NCI-H526 (cell line): ENCODE measurements at regions not wholly inside any gene's neighbourhood (a gene's known extent, or its start where the extent isn't known, plus 50 kb on each side); places are given as distances from the start of the nearest gene placed in this dataset.
"Not testable (repeated sequence)": the region's sequence is repeated elsewhere in the genome, so short reads cannot be mapped to it uniquely, and the experiment has no call there.

Source experiments
- DNase-seq, 2 experiments: peaks; one replicate each; lab custom pipeline; 2025; lab: John Stamatoyannopoulos, UW

DNA sequence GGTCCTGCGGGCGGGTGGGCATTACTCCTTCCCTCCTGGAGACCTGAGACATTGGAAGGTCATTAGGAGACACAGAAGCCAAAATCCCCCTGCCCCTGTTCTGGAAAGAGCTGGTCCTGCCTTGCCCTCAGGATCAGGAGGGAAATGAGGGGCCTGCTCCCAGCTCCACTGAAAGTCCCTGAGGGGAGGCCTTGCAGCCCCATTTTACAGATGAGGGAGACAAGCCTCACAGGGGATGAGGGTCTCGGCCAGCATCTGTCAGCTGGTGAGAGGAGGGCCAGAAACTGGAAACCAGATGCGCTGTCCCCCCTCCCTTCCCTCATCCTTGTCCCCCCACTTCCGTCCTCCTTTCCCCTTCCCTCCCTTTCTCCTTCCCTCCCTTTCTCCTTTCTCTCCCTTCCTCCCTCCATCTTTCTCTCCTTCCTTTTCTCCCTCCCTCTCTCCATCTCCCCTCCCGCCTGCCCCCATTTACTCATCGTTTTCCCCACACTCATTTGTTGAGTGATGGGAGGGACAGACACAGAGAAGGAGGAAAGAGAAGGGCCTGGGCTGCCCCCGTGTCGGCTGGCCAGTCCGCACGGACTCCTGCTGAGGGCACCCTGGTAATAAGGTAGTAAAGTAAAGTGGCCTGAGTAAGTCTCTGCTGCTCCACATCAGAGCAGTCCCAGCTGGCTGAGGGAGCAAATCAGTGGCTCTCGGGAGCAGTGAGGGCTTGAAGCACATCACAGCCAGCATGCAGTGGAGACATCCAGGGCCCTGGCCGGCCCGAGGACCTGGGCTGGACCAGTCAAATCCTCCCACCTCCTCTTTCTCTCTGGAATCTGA, 112.4 kb upstream of the ALDH1A3 start:
- DNase-seq: no peak

DNA sequence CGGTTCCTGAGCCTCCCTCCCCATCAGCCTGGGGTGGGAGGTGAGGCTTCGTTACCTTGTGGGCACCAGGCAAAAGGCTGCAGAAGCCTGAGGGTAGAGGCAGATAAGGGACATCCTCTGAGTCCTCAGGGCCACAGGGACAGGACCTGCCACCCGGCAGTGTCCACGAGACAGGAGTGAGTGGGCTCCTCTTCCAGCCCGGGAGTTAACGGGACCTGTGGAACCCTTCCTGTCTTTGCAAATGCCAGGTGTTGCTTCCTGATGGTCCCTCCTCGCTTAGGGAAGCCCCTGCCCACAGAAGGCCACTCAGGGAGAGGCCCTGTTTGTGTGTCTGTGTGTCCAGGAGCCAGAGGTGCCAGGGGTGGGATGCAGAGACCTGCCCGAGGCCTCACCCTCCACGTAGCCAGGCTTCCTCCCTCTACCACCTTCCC, 111.1 kb upstream of the ALDH1A3 start:
- no peak for DNase-seq

DNA sequence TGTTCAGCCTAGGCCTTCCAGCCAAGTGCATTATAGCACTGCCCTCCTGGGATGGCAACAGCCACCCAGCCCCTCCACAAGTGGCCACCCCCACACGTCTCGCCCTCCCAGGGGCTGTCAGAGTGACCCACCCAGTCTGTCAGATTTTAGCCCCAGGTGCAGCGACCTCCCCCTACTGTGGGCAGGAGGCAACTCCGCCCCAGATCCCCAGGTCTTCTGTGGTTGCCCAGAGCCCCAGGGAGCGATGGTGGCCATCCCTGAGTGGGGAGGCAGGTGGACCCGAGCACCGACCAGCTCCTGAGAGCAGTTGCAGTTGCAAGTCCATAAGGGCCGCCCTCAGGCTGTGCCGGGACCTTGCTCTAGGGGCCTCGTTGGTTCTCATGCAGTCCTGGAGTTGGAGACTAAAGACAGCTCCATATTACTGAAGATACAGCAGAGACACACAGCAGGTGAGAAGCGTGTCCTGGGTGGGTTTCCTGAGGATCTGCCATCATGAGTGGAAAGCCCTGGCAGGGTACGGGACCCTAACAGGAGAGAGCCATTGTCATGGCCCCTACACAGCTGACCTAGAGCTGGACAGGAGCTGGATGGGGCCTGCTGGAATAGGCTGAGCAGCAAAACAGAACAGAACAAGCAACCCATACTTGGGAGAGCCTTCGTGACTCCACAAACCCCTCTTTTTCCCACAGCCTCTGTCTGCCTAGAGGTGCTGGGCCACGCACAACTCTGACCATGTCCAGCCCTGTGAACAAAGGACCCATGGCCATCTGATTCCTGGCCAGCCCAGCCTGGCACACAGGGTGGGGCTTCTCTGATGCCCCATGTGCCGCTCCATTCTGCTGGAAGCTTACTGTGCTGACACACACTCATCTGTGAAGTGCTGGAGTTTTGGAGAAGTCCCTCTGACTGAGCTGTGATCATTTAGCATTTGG, 110.3 kb upstream of the ALDH1A3 start:
- DNase-seq: no peak

DNA sequence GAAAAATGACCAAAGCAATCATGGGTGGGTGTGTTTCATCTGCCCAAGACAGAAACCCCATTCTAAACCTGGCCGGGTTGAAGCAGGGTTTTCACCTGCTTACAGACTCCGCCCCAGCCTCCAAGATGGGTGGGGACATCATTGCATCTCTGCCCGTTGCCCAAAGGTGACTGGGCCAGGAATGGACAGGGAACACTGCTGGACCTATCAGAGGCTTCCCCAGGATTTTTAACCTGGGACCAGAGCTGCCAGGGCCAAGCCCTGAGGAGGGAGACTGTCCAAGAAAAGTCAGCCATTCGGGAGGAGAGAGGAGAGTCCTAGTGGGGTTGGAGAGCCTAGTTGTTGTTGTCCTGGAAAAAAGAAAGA, 109.7 kb upstream of the ALDH1A3 start:
- DNase-seq: no peak

DNA sequence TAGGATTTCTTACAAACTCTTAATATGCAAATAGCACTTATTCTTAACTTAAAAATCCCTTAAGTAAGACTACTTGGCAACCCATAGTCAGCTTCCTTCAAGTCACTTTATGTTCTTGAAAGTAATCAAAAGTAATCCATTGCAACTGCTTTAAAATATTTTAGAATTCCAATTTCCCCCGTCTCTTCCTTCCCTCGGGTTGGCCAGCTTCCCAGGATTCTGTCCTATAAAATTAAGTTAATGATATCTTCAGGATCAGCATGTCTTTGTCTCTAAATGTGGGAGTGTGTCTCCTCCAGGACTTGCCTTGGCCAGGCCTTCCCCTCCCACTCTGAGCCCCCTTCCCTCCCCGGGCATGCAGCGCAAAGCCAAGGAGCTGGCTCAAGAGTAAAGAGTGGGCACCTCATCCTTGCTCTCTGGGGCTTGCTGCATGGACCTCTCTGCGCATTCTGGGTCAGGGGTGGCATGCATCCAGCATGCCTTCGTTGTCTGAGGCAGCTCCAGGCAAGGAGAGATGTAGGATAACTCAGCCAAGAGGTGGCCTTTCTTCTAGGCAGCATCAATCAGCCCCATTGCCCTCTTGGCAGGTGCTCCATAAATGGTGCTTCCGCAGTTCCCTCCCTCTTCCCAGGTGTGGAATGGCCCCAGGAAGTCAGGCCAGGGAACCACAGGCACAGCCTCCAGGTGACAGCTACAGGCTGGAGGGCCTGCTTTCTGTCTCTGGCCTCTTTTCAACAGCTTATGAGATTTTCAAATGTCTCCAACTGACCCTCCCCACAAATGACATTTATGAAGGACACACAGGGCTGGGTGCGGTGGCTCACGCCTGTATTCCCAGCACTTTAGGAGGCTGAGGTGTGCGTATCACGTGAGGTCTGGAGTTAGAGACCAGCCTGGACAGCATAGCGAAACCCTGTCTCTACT, 108.7 kb upstream of the ALDH1A3 start:
- no peak for DNase-seq

- DNase-seq: no peak
Measured at GRCh38 chr15:100771746-100772145, 107.9 kb upstream of the ALDH1A3 start.

DNA sequence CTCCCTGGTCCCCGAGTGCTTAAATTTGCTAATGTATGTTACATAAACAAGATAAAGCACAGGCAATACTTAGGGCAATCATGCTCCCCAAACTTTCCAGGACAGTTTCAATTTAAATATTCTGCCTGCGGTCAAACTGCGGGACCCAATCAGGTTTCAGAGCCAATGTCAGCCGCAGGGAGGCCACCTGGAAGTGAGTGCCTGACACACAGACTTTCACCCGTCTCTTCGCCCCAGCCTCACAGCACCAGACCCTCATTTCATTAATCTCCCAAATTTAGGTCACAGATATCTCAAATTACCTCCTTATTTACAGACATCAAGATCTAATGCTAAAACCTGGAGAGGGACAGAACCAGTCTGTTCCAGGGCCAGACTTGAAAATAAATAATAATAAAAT, 107.2 kb upstream of the ALDH1A3 start:
- DNase-seq: no peak

DNA sequence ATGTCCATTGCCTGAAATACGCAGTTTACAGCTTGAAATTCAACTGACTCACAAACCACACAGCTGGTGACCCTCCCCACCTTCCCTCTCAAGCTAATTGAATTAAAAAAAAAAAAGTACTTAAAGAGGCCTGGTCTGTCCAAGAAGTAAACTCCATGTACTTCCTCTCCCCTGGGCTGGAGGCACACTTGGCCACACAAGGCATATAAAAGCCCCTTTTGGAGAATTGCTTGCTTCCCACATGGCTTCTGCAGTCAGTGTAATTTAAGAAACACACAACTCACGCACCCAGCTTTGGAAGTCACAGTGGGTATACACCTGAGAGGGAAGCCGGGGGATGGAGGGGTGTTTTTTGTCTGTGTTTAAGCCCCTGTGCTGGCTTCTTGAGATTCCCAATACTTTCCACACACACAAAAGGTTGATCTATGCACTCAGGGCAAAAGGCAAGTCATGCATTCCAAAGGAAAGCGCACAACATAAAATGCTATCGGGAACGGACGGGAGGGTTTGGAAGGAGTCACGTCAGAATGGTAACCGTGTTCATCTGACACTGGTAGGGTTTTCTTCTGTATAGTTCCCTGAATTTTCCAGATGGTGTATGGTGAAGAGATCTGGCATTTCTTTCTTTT, 106.6 kb upstream of the ALDH1A3 start:
- DNase-seq: no peak

GRCh38 chr15:100774044-100774443, 105.6 kb upstream of the ALDH1A3 start:
- not testable (repeated sequence) for DNase-seq

GRCh38 chr15:100775581-100776185, 103.9 kb upstream of the ALDH1A3 start:
- no peak for DNase-seq

- DNase-seq: no peak
Measured at GRCh38 chr15:100777821-100778220, 101.8 kb upstream of the ALDH1A3 start.

DNA sequence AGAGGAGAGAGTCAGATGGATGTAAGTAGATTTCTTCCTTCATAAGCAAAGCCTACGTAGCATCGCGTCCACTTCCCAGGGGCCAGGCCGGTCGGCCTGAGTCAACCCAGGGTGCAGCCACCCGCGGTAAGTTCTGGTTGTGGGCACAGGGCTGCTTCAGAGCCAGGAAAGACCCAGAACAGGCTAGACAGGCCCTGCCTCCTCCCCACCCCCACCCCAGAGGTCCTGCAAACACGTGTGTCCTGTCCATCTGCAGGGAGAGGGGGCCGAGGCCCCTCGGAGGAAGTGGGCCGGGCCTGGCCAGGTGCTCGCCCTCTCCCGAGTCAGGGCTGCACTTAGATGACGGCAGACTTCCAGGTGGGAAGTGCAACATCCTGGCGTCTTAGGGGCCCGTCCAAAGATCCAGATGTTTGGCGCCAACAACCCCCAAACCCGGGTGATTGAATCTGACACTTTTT, 100.8 kb upstream of the ALDH1A3 start:
- DNase-seq: no peak

DNA sequence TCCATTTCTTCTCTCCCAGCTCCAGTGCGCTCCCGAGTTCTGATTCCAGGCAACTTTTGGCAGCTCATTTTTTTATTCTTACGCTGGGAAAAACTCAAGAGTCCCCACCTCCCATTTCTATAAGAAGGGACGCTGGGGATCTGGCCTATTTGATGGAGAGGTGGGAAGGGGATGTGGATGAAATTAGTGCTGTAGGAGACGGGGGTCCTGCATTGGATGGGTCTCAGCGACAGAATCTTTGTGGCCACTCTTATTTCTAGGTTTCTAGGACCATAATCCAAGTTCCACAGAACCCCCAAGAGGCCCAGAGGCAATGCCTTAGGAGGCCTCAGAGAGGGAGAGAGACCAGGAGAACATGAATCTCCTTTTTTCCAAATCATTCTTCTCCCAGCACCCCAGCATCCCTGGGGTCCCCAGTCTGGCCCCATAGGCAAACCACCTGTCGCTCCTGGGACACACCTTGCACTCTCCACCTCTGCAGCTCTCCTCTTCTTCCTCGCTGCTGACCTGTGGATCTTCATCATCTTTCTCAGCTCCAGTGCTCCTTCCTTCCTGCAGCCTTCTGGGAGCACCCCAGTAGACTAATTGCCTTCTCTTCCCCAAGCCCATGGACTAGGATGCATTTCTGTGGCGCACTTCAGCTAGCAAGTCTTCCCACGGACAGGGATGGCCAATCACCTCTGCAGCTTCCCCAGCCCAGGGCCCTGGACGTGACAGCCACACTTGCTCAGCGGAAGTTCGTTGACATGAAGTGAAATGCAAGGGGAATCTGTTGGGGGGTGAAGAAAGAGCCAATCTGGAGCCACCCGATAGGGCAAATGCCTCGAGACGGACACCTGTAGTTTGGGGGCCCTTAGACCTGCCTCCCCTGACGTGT, 100.1 kb upstream of the ALDH1A3 start:
- no peak for DNase-seq

DNA sequence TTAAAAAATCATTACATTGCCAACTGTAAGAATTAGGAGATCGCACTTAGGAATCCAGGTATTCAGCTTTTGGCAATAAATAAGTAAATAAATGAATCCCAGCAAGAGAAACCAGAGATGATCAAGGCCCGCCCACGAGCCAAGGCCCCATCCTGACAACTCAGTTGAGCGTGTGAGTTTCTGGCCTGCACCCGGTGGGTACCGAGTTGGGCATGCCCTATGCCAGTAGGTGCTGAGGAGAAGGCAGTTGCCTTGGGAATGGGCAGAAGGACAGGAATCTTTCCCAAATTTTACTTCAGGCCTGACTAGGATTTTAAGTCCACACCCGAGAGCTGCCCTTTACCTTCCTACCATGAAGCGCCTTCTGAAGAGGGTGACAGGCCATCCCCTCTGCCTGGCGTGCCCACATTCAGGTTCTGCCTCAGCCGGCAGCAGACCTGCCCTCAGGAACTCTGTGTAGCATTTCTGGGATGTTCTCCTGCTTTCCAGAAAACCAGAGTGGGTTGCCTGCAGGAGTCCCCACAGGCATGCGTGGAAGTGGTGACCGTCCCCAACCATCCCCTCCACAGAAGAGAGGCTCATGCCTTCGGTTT, 99.3 kb upstream of the ALDH1A3 start:
- no peak for DNase-seq

GRCh38 chr15:100781061-100781960, 98.3 kb upstream of the ALDH1A3 start:
- no peak for DNase-seq

- no peak for DNase-seq
Measured at GRCh38 chr15:100781961-100782530, 97.6 kb upstream of the ALDH1A3 start.

DNA sequence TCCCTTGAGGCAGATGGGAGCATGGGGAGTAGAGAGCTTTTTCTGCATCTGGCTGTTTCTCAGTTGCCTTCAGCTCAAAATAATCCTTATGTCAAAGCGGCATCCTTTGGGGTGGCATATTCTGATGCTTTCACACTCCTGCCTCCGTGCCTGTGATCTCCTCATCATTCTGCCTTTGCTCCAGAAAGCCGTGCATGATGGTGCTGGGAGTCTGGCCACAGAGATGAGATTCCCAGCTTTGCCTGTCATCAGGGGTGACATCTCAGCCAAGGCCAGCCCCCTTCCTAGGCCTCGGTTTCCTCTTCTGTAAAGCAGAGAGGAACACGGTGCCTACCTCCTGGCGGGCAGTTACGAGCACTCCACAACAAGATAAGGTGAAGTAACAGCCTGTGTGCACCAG, 96.3 kb upstream of the ALDH1A3 start:
- DNase-seq: no peak
